GM12891 (cell line): ENCODE measurements at regions not wholly inside any gene's neighbourhood (a gene's known extent, or its start where the extent isn't known, plus 50 kb on each side); places are given as distances from the start of the nearest gene placed in this dataset.

Experiments
- POLR2A ChIP-seq: IDR thresholded peaks from 2 replicates; pipeline ENCODE4 v1.6.1; 2011; ENCODE audit warnings: low read depth, low read length, control low read depth
- POLR2AphosphoS5 ChIP-seq: IDR thresholded peaks from 2 replicates; pipeline ENCODE4 v1.6.1; 2011; ENCODE audit warnings: low read depth, low read length, control low read depth
- TAF1 ChIP-seq: IDR thresholded peaks from 2 replicates; pipeline ENCODE4 v1.6.1; 2011; ENCODE audit warnings: low read depth, low read length, control low read depth

- TF ChIP-seq POLR2A = no peak
- TF ChIP-seq POLR2AphosphoS5 = no peak
- no peak for TF ChIP-seq TAF1
These were observed 125.1 kb upstream of the IPO9 start for GRCh38 chr1:201703621-201704438.
